ENCODE measurements at regions not wholly inside any gene's neighbourhood (a gene's known extent, or its start where the extent isn't known, plus 50 kb on each side); places are given as distances from the start of the nearest gene placed in this dataset.
"Not testable (repeated sequence)": the region's sequence is repeated elsewhere in the genome, so short reads cannot be mapped to it uniquely, and the experiment has no call there.

GRCh38 chr3:27043328-27043955, 325.7 kb downstream of the NEK10 start:
- H3K4me1 ChIP-seq (ENCODE audit: low read depth, poor library complexity, severe bottlenecking), result no peaks in the 10 kb centered on the region
- H3K4me3 ChIP-seq (IDR thresholded peaks at IDR 0.05; ENCODE audit: insufficient read depth, low read depth, low read length), result no peak overlapping the region
- H3K27ac ChIP-seq, result no peak overlapping the region
- H3K27me3 ChIP-seq (ENCODE audit: insufficient read depth, low read depth), result no peaks in the 10 kb centered on the region
- H3K79me2 ChIP-seq (ENCODE audit: insufficient read depth, low read depth), result no peaks in the 10 kb centered on the region
- H2AFZ ChIP-seq (ENCODE audit: low read depth), result no peak overlapping the region
- no peak for TF ChIP-seq CTCF (conservative IDR thresholded peaks at IDR 0.05; ENCODE audit: low read depth, low read length)
- H4K20me1 ChIP-seq (ENCODE audit: insufficient read depth), result no peaks in the 10 kb centered on the region
- no peak overlapping the region for H3K4me2 ChIP-seq
- H3K36me3 ChIP-seq (ENCODE audit: insufficient read depth), result no peaks in the 10 kb centered on the region
- no peak overlapping the region for H3K9ac ChIP-seq

- no peak for TF ChIP-seq CTCF (conservative IDR thresholded peaks at IDR 0.05; ENCODE audit: low read depth, low read length)
- Histone ChIP-seq H3K4me2 (no peak overlapping the region), H3K9ac (no peak overlapping the region), H3K79me2 (ENCODE audit: insufficient read depth, low read depth) (no peaks in the 10 kb centered on the region), H3K36me3 (ENCODE audit: insufficient read depth) (no peaks in the 10 kb centered on the region), H3K27me3 (ENCODE audit: insufficient read depth, low read depth) (no peaks in the 10 kb centered on the region), H3K4me1 (ENCODE audit: low read depth, poor library complexity, severe bottlenecking) (no peaks in the 10 kb centered on the region), H2AFZ (ENCODE audit: low read depth) (no peak overlapping the region), H3K4me3 (IDR thresholded peaks at IDR 0.05; ENCODE audit: insufficient read depth, low read depth, low read length) (no peak overlapping the region), H4K20me1 (ENCODE audit: insufficient read depth) (no peaks in the 10 kb centered on the region), H3K27ac (no peak overlapping the region)
These were observed 324.2 kb downstream of the NEK10 start for GRCh38 chr3:27044931-27045481.

- no peaks in the 10 kb centered on the region for H4K20me1 ChIP-seq (ENCODE audit: insufficient read depth)
- no peak overlapping the region for H3K4me3 ChIP-seq (IDR thresholded peaks at IDR 0.05; ENCODE audit: insufficient read depth, low read depth, low read length)
- TF ChIP-seq CTCF (conservative IDR thresholded peaks at IDR 0.05; ENCODE audit: low read depth, low read length), result no peak
- H3K79me2 ChIP-seq (ENCODE audit: insufficient read depth, low read depth), result no peaks in the 10 kb centered on the region
- no peaks in the 10 kb centered on the region for H3K36me3 ChIP-seq (ENCODE audit: insufficient read depth)
- no peak overlapping the region for H3K9ac ChIP-seq
- no peak overlapping the region for H2AFZ ChIP-seq (ENCODE audit: low read depth)
- H3K27ac ChIP-seq, result no peak overlapping the region
- no peak overlapping the region for H3K4me2 ChIP-seq
- H3K4me1 ChIP-seq (ENCODE audit: low read depth, poor library complexity, severe bottlenecking), result no peaks in the 10 kb centered on the region
- H3K27me3 ChIP-seq (ENCODE audit: insufficient read depth, low read depth), result no peaks in the 10 kb centered on the region
These were observed 322.8 kb downstream of the NEK10 start for GRCh38 chr3:27046351-27046750.

GRCh38 chr3:27049792-27050191, 319.4 kb downstream of the NEK10 start:
- no peak overlapping the region for H3K9ac ChIP-seq
- H4K20me1 ChIP-seq (ENCODE audit: insufficient read depth), result no peaks in the 10 kb centered on the region
- H3K4me2 ChIP-seq, result no peak overlapping the region
- no peak overlapping the region for H3K4me3 ChIP-seq (IDR thresholded peaks at IDR 0.05; ENCODE audit: insufficient read depth, low read depth, low read length)
- TF ChIP-seq CTCF (conservative IDR thresholded peaks at IDR 0.05; ENCODE audit: low read depth, low read length), result no peak
- H2AFZ ChIP-seq (ENCODE audit: low read depth), result no peak overlapping the region
- H3K27ac ChIP-seq, result no peak overlapping the region
- H3K79me2 ChIP-seq (ENCODE audit: insufficient read depth, low read depth), result no peaks in the 10 kb centered on the region
- no peaks in the 10 kb centered on the region for H3K27me3 ChIP-seq (ENCODE audit: insufficient read depth, low read depth)
- H3K36me3 ChIP-seq (ENCODE audit: insufficient read depth), result no peaks in the 10 kb centered on the region
- no peaks in the 10 kb centered on the region for H3K4me1 ChIP-seq (ENCODE audit: low read depth, poor library complexity, severe bottlenecking)

- not testable (repeated sequence) for H3K4me2 ChIP-seq; H2AFZ ChIP-seq (ENCODE audit: low read depth); H3K4me3 ChIP-seq (IDR thresholded peaks at IDR 0.05; ENCODE audit: insufficient read depth, low read depth, low read length); H3K27me3 ChIP-seq (ENCODE audit: insufficient read depth, low read depth); H3K79me2 ChIP-seq (ENCODE audit: insufficient read depth, low read depth); H3K27ac ChIP-seq; H3K36me3 ChIP-seq (ENCODE audit: insufficient read depth); H3K9ac ChIP-seq; H3K4me1 ChIP-seq (ENCODE audit: low read depth, poor library complexity, severe bottlenecking); H4K20me1 ChIP-seq (ENCODE audit: insufficient read depth)
These were observed 317.7 kb downstream of the NEK10 start for GRCh38 chr3:27051527-27051926.

Measured in KMS-11 (cell line).